ENCODE measurements at regions not wholly inside any gene's neighbourhood (a gene's known extent, or its start where the extent isn't known, plus 50 kb on each side); places are given as distances from the start of the nearest gene placed in this dataset.

DNA sequence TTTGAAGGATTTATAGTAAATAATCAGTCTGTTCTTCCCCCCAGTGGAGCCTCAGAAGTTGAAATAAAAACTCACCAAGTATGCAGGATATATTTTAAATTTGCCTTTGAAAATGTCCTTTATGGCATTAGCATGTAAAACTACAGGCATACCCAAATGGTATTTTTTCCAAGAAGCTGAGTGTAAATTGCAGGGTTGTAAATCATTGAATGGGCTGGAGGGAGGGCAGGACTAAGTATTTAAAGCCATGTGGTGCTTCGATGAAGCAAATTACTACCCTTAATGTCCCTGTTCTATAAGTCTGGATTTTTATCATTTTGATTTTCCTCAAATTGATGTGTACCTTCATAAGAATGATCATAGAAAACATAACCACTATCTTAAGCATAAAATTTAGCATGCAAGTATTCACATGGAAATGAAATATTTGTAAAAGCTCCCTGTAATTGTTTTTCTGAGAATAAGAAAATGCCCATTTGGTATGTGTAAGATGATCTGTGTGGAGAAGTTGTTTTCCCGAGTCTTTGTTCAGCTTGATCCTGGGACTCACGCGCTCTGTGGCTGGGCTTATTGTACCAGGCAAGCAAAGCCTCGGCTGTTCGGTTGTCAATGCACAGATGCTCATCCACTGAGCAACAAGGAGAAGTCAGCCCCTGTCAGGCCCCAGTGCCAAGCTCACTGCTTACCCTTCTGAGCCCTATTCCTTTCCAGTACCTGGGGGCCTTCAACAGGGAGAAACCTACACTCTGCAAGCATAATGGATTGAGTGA, 66.7 kb downstream of the CD164 start:
- no peak overlapping the region for H3K4me3 ChIP-seq (ENCODE audit: low read length)
- no peaks in the 10 kb centered on the region for H3K9me3 ChIP-seq (ENCODE audit: control insufficient read depth, low read length)
- H3K27me3 ChIP-seq (ENCODE audit: control insufficient read depth, insufficient read depth, low read length), result no peaks in the 10 kb centered on the region
- H3K9ac ChIP-seq (ENCODE audit: low read length), result no peak overlapping the region
- no peaks in the 10 kb centered on the region for H3K36me3 ChIP-seq (ENCODE audit: control insufficient read depth, insufficient read depth, low read length)
- H3K4me1 ChIP-seq (ENCODE audit: control insufficient read depth, insufficient read depth, low read length), result peaks cover 32% of the 10 kb centered on the region

DNA sequence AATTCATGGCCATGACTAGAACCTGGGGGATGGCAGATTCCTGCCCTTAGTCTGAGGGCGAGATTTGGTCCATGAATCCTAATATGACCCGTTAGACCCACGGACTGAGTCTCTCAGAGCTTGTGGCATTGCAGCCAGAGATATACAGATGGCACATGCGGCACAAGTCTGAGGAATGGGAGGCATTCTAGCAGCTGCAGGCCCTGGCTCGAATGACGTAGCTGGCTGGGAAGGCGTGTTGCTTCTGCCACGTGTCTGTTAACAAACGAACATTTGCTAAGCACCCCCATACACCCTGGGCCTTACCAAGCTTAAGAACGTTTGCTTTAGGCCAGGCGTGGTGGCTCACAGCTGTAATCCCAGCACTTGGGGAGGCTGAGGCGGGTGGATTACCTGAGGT, 68.0 kb downstream of the CD164 start:
- no peaks in the 10 kb centered on the region for H3K9me3 ChIP-seq (ENCODE audit: control insufficient read depth, low read length)
- H3K36me3 ChIP-seq (ENCODE audit: control insufficient read depth, insufficient read depth, low read length), result no peaks in the 10 kb centered on the region
- H3K9ac ChIP-seq (ENCODE audit: low read length), result no peak overlapping the region
- no peak overlapping the region for H3K4me3 ChIP-seq (ENCODE audit: low read length)
- H3K27me3 ChIP-seq (ENCODE audit: control insufficient read depth, insufficient read depth, low read length), result no peaks in the 10 kb centered on the region
- peaks cover 21% of the 10 kb centered on the region for H3K4me1 ChIP-seq (ENCODE audit: control insufficient read depth, insufficient read depth, low read length)

DNA sequence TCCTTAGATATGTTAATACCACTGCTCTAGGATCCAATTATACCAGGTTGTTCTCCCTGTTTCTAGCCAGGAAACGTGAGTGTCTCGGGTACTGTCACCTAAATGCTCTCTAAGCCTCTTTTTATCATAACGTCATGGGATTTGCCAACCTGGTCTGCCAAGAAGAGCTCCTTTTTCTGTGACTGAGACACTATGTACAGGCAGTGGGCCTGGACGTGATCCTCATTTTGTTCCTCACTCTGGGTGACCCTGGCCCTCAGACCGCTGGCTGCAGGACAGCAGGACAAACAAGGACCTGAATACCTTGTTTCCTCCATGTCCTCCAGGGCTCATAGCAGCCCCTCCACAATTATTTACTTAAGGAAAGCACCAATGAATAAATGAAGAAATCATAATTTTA, 69.1 kb downstream of the CD164 start:
- no peak overlapping the region for H3K9ac ChIP-seq (ENCODE audit: low read length)

DNA sequence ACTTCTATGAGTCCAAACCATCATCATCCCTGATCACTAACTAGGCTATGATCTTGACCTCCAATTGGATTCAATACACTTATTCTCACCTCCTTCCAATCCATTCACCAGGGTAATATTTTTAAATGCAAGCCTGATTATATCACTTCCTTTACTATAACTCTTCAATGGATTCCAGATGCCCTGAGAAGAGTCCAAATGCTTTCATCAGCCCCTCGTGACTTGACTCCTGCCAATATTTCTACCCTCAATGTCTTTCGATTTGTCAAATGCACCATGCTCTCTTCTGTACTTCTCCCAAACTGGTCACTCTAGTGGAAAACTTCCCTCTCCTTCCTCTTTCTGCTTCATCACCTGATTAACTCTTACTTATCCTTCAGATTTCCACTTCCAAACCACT, 70.8 kb downstream of the CD164 start:
- H3K4me3 ChIP-seq (ENCODE audit: low read length), result no peak overlapping the region
- no peak overlapping the region for H3K9ac ChIP-seq (ENCODE audit: low read length)
- H3K27me3 ChIP-seq (ENCODE audit: control insufficient read depth, insufficient read depth, low read length), result no peaks in the 10 kb centered on the region
- no peaks in the 10 kb centered on the region for H3K9me3 ChIP-seq (ENCODE audit: control insufficient read depth, low read length)
- no peaks in the 10 kb centered on the region for H3K36me3 ChIP-seq (ENCODE audit: control insufficient read depth, insufficient read depth, low read length)
- peaks cover 11% of the 10 kb centered on the region for H3K4me1 ChIP-seq (ENCODE audit: control insufficient read depth, insufficient read depth, low read length)

More for the DNA sequence above, 69.1 kb downstream of the CD164 start:
- H3K27me3 ChIP-seq (ENCODE audit: control insufficient read depth, insufficient read depth, low read length), result no peaks in the 10 kb centered on the region
- no peaks in the 10 kb centered on the region for H3K9me3 ChIP-seq (ENCODE audit: control insufficient read depth, low read length)
- H3K4me1 ChIP-seq (ENCODE audit: control insufficient read depth, insufficient read depth, low read length), result peaks cover 12% of the 10 kb centered on the region
- no peaks in the 10 kb centered on the region for H3K36me3 ChIP-seq (ENCODE audit: control insufficient read depth, insufficient read depth, low read length)
- no peak overlapping the region for H3K4me3 ChIP-seq (ENCODE audit: low read length)

DNA sequence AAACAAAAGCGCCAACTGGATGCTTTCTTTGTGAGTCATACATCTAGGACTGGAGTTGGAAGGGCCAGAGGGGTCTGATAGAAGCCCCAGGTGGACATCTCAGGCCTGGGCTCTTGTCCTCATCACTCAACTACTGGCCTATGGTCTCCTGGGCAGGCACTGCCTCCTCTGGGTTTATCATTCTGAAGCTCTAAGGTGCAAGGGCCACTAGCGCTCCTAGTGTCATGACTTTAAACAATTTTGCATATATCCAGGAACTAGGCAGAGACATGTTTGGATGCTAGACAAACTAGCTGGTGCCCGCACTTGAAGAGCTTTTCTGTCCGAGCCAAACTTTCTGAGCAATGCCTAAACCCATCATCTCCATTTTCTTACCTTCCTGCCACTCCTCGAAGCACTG, 72.3 kb downstream of the CD164 start:
- no peaks in the 10 kb centered on the region for H3K36me3 ChIP-seq (ENCODE audit: control insufficient read depth, insufficient read depth, low read length)
- H3K4me3 ChIP-seq (ENCODE audit: low read length), result no peak overlapping the region
- peaks cover 13% of the 10 kb centered on the region for H3K4me1 ChIP-seq (ENCODE audit: control insufficient read depth, insufficient read depth, low read length)
- no peaks in the 10 kb centered on the region for H3K27me3 ChIP-seq (ENCODE audit: control insufficient read depth, insufficient read depth, low read length)
- H3K9ac ChIP-seq (ENCODE audit: low read length), result no peak overlapping the region
- H3K9me3 ChIP-seq (ENCODE audit: control insufficient read depth, low read length), result no peaks in the 10 kb centered on the region

DNA sequence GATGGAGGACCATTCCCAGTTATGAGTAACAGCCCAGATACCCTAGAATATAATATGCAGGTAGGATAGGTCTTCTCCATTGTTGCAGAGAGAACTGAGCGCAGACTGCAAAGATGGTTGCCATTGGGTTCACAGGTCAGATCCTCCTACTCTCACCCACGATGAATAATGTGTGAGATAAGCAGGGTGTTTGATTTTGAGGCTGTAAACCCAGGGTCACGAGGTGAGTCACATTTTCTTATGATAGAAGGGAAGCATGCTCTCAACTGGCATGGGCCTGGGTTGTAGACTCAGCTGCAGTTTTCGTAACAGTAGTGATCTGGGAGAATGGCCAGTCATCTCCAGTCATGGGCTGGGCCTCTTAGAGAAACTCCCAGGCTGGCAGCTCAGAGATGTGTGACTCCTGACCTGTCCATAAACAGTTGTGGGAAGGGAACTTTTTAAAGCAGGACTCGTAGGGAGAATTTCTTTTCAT, 74.2 kb downstream of the CD164 start:
- Histone ChIP-seq H3K4me1 (ENCODE audit: control insufficient read depth, insufficient read depth, low read length) (peaks cover 28% of the 10 kb centered on the region), H3K27me3 (ENCODE audit: control insufficient read depth, insufficient read depth, low read length) (no peaks in the 10 kb centered on the region), H3K9me3 (ENCODE audit: control insufficient read depth, low read length) (no peaks in the 10 kb centered on the region), H3K36me3 (ENCODE audit: control insufficient read depth, insufficient read depth, low read length) (no peaks in the 10 kb centered on the region), H3K4me3 (ENCODE audit: low read length) (no peak overlapping the region), H3K9ac (ENCODE audit: low read length) (no peak overlapping the region)

DNA sequence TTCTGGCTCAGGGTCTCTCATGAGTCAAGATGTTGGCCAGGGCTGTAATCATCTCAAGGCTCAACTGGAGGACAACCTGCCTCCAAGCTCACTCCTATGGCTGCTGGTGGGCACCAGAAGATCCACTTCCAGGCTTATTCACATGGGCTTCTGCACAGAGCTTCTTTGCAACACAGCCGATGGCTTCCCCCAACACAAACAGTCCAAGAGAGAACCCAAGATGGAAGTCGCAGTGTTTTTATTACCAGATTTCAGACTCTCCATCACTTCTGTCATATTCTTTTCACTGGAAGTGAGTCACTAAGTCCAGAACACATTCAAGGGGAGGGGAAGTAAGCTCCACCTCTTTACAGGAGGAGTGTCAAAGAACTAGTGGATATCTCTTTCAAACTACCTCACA, 75.5 kb downstream of the CD164 start:
- H3K9me3 ChIP-seq (ENCODE audit: control insufficient read depth, low read length), result no peaks in the 10 kb centered on the region
- H3K4me3 ChIP-seq (ENCODE audit: low read length), result no peak overlapping the region
- peaks cover 28% of the 10 kb centered on the region for H3K4me1 ChIP-seq (ENCODE audit: control insufficient read depth, insufficient read depth, low read length)
- H3K9ac ChIP-seq (ENCODE audit: low read length), result no peak overlapping the region
- no peaks in the 10 kb centered on the region for H3K36me3 ChIP-seq (ENCODE audit: control insufficient read depth, insufficient read depth, low read length)
- no peaks in the 10 kb centered on the region for H3K27me3 ChIP-seq (ENCODE audit: control insufficient read depth, insufficient read depth, low read length)

DNA sequence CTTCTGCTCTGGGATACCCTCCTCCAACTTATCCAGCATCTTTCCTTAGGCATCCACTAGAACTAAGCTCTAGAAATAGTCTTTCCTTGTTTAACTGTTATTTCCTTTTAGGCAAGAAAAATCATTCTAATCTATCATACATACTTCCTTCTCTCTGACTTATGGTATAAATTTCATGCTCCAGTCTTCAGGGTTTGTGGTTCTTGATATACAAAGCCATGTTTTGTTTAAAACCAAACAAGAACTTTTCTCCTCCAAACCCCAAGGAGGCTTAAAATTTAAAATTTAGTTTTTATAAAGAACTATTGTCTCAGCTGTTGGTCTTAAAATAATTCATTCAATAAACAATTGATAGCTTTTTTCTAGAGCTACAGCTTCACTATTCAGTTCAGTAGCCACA, 77.2 kb downstream of the CD164 start:
- no peak overlapping the region for H3K9ac ChIP-seq (ENCODE audit: low read length)
- H3K4me3 ChIP-seq (ENCODE audit: low read length), result no peak overlapping the region
- no peaks in the 10 kb centered on the region for H3K9me3 ChIP-seq (ENCODE audit: control insufficient read depth, low read length)
- H3K4me1 ChIP-seq (ENCODE audit: control insufficient read depth, insufficient read depth, low read length), result peaks cover 38% of the 10 kb centered on the region
- H3K36me3 ChIP-seq (ENCODE audit: control insufficient read depth, insufficient read depth, low read length), result no peaks in the 10 kb centered on the region
- H3K27me3 ChIP-seq (ENCODE audit: control insufficient read depth, insufficient read depth, low read length), result no peaks in the 10 kb centered on the region

DNA sequence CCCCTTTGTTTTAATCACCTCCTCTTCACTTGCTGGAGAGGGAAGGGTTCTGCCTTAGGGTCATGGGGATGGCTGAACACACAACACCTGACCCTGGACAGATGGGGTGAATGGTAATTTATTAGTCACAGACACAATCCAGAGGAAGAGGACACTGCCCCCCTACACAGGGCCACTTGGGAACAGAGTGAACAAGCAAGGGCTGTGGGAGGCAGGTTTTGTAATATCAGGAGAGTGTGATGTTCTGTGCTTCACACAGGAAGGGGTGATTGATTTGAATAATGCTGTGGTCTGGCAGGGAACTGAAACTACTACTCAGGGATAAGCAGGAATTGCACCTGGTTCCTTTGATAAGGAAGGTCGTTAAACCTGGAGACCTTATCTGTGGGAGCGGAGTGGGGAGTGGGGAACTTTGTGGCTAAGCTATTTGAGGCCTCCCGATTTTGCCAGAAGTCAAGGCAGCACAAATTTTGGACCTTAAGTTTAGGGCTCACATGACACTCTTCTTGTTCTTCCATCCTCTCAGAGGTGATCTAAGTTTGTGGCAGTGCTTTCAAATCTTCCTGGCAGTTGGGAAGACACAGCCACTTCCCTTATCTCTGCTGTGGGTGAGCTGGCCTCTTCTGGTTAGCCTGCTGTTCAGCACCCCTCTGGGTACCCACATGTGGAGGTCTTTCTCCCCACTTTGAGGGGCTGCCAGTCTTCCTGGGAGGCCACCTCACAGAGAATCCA, 77.8 kb downstream of the CD164 start:
- Histone ChIP-seq H3K4me3 (ENCODE audit: low read length) (no peak overlapping the region), H3K9ac (ENCODE audit: low read length) (no peak overlapping the region), H3K9me3 (ENCODE audit: control insufficient read depth, low read length) (no peaks in the 10 kb centered on the region), H3K27me3 (ENCODE audit: control insufficient read depth, insufficient read depth, low read length) (no peaks in the 10 kb centered on the region), H3K4me1 (ENCODE audit: control insufficient read depth, insufficient read depth, low read length) (peaks cover 38% of the 10 kb centered on the region), H3K36me3 (ENCODE audit: control insufficient read depth, insufficient read depth, low read length) (no peaks in the 10 kb centered on the region)

DNA sequence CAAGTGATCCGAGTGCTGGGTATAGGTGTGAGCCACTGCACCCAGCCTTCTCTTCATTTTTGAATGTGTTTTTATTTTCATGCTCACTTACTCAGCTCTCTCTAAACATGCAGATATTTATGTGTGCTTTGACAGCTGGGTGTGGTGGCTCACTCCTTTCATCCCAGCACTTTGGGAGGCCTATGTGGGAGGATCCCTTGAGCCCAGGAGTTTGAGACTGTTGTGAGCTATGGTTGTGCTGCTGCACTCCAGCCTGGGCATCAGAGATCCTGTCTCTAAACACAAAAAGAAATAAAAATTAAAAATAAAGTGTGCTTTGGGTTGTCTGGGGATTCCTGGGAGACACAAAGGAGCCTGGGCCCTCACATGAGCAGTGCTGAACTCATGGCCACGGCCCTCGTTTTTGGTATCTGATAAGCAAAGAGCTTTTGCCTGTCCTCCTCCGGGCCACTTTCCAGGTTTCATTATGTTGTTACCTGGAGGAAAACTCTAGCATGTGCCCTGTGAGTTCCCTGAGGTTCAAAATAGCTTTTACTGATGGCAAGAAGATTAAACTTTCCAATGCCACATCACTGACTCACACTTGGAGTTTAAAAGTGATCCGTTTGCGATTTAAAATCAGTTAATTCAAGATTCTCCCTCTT, 78.5 kb downstream of the CD164 start:
- no peaks in the 10 kb centered on the region for H3K27me3 ChIP-seq (ENCODE audit: control insufficient read depth, insufficient read depth, low read length)
- H3K36me3 ChIP-seq (ENCODE audit: control insufficient read depth, insufficient read depth, low read length), result no peaks in the 10 kb centered on the region
- no peak overlapping the region for H3K9ac ChIP-seq (ENCODE audit: low read length)
- no peaks in the 10 kb centered on the region for H3K9me3 ChIP-seq (ENCODE audit: control insufficient read depth, low read length)
- H3K4me1 ChIP-seq (ENCODE audit: control insufficient read depth, insufficient read depth, low read length), result peaks cover 38% of the 10 kb centered on the region
- no peak overlapping the region for H3K4me3 ChIP-seq (ENCODE audit: low read length)

DNA sequence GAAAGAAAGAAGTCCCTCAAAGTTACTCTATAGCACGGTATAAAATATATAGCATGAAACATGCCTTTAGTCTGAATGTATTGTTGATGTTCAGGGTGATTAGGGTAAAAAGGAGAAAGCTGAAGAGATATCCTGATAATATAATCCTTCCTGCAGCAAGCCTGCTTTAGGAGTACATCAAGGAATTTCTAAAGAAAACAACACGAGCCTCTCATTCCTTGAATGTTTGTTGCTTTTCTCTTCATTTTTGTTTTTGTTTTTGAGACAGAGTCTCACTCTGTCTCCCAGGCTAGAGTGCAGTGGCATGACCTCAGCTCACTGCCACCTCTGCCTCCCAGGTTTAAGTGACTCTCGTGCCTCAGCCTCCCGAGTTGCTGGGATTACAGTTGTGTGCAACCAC, 79.1 kb downstream of the CD164 start:
- Histone ChIP-seq H3K4me3 (ENCODE audit: low read length) (no peak overlapping the region), H3K27me3 (ENCODE audit: control insufficient read depth, insufficient read depth, low read length) (no peaks in the 10 kb centered on the region), H3K9ac (ENCODE audit: low read length) (no peak overlapping the region), H3K4me1 (ENCODE audit: control insufficient read depth, insufficient read depth, low read length) (peaks cover 38% of the 10 kb centered on the region), H3K36me3 (ENCODE audit: control insufficient read depth, insufficient read depth, low read length) (no peaks in the 10 kb centered on the region), H3K9me3 (ENCODE audit: control insufficient read depth, low read length) (no peaks in the 10 kb centered on the region)

DNA sequence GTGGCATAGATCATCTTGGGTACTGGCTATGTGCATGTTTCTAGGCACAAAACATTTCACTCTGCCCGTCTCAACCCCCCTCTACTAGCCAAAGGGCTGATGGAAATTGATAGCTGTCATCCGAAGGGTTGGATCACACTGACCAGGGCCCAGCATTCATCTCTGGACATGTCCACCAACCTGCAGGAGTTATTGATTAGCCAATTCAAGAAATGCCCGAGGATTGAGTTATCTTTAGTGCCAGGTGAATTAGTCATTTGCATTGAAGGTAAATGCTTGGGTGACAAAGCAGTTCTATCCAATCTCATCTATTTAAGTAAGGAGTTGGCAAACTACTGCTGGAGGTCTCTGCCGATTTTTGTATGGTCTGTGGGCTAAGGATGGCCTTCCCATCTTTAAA, 80.1 kb downstream of the CD164 start:
- no peaks in the 10 kb centered on the region for H3K9me3 ChIP-seq (ENCODE audit: control insufficient read depth, low read length)
- no peaks in the 10 kb centered on the region for H3K36me3 ChIP-seq (ENCODE audit: control insufficient read depth, insufficient read depth, low read length)
- no peak overlapping the region for H3K9ac ChIP-seq (ENCODE audit: low read length)
- no peak overlapping the region for H3K4me3 ChIP-seq (ENCODE audit: low read length)
- no peaks in the 10 kb centered on the region for H3K27me3 ChIP-seq (ENCODE audit: control insufficient read depth, insufficient read depth, low read length)
- peaks cover 37% of the 10 kb centered on the region for H3K4me1 ChIP-seq (ENCODE audit: control insufficient read depth, insufficient read depth, low read length)
